BLaER1 (cell line): ENCODE measurements at regions not wholly inside any gene's neighbourhood (a gene's known extent, or its start where the extent isn't known, plus 50 kb on each side); places are given as distances from the start of the nearest gene placed in this dataset.
A peak's percentile ranks its signal among the peaks of the same experiment; 100 is the strongest.
"Not testable (repeated sequence)": the region's sequence is repeated elsewhere in the genome, so short reads cannot be mapped to it uniquely, and the experiment has no call there.

ENCODE experiments used
- H3K27ac ChIP-seq: shearing (Covaris generic); formaldehyde crosslinking; 2 replicates; pipeline ENCODE4 v1.8.1; 2022
- H3K27me3 ChIP-seq: shearing (Covaris generic); formaldehyde crosslinking; 2 replicates; pipeline ENCODE4 v1.8.1; 2022
- H3K36me3 ChIP-seq: shearing (Covaris generic); formaldehyde crosslinking; 2 replicates; pipeline ENCODE4 v1.8.1; 2022
- H3K4me1 ChIP-seq: shearing (Covaris generic); formaldehyde crosslinking; 2 replicates; pipeline ENCODE4 v1.8.1; 2022
- H3K4me2 ChIP-seq: shearing (Covaris generic); formaldehyde crosslinking; 2 replicates; pipeline ENCODE4 v1.8.1; 2022
- H3K4me3 ChIP-seq: shearing (Covaris generic); formaldehyde crosslinking; 2 replicates; pipeline ENCODE4 v1.8.1; 2022
- H3K9ac ChIP-seq: shearing (Covaris generic); formaldehyde crosslinking; 2 replicates; pipeline ENCODE4 v1.8.1; 2022
- H3K9me3 ChIP-seq: shearing (Covaris generic); formaldehyde crosslinking; 2 replicates; pipeline ENCODE4 v1.8.1; 2022
- H4K20me1 ChIP-seq: shearing (Covaris generic); formaldehyde crosslinking; 2 replicates; pipeline ENCODE4 v1.8.1; 2022
- Cebpa-rat ChIP-seq: shearing (Covaris generic); IDR thresholded peaks from 2 replicates; pipeline ENCODE4 v1.8.1; 2022

- no peak overlapping the region for H3K9ac ChIP-seq
- no peak for TF ChIP-seq Cebpa-rat
- peak overlapping the region; percentile 41 for H3K27ac ChIP-seq
- peak overlapping the region; percentile 69 for H3K4me2 ChIP-seq
- H3K9me3 ChIP-seq: no peaks in the 10 kb centered on the region
- H4K20me1 ChIP-seq: no peaks in the 10 kb centered on the region
- no peak overlapping the region for H3K4me3 ChIP-seq
- no peaks in the 10 kb centered on the region for H3K36me3 ChIP-seq
- H3K4me1 ChIP-seq: peaks cover 35% of the 10 kb centered on the region
- no peaks in the 10 kb centered on the region for H3K27me3 ChIP-seq
These were observed 182.5 kb upstream of the JUN start for GRCh38 chr1:58966103-58966916.

DNA sequence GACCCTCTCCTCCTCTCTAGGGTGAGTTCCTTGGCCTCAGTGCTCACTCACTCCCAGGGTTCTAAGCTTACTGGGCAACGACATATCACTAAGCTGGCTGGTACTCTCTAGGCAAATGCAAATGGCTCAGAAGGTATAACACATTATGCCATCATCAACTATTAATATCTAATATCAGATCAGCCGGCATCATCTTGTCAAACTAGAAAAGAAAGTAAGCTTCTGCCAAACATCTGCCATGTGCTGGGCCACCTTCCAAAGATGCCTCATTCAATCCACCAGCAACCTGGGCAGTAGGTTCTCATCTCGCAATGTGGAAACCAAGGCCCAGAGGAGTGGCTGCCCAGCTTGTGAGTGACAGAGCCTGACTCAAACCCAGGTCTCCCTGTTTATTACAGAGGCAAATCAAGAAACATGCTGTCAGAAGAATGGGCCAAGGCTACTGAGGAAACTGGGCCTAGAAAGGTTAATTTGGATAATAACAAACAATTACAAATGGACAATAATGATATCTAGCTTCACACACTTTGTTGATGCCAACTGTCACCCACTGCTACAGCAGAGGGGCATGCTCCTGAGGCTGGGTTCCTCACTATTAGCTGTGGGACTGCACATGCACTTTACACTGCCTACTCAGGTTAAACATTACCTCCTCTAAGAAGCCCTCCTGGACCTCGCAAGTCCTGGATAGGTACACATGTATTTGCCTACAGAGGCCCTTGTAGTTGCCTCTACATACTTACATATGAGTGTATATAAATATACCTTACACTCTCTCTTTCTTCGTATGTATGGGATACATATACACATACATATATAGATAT, 183.3 kb upstream of the JUN start:
- Histone ChIP-seq H3K4me1 (peaks cover 35% of the 10 kb centered on the region), H4K20me1 (no peaks in the 10 kb centered on the region), H3K36me3 (no peaks in the 10 kb centered on the region), H3K4me2 (peak overlapping the region; percentile 69), H3K9me3 (no peaks in the 10 kb centered on the region), H3K9ac (no peak overlapping the region), H3K4me3 (no peak overlapping the region), H3K27me3 (no peaks in the 10 kb centered on the region), H3K27ac (peak overlapping the region; percentile 41; the same call in 1 of the 2 replicates)
- no peak for TF ChIP-seq Cebpa-rat

DNA sequence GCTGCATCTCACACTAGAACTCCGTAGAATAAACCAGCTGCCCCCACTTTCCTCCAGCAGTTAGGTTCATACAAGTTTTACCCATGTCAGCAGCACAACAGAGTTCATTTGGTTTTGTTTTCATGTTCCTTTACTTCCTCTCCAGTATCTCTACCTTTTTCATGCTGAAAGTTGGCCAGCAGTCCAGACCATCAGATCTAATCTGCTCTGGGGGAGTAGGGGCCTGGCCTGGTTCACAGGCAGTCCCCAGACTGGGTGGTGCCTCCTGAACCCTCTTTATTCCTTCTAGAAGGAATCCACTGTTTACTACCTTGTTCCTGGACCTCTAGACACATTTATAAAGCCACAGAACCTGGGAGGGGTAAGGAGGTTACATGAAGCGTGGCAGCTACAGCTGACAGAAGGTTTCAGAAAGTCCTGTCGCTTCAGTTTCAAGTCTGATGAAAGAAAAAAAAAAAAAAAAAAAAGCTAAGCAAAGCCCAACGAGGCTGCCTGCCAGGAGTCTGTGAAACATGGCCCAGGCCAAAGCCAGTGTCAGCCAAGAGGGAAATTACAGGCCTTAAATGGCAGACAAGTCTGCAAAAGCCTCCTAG, 184.6 kb upstream of the JUN start:
- peak overlapping the region; percentile 52; the same call in 1 of the 2 replicates for H3K9ac ChIP-seq
- peak overlapping the region; percentile 74 for H3K27ac ChIP-seq
- no peaks in the 10 kb centered on the region for H4K20me1 ChIP-seq
- H3K9me3 ChIP-seq: no peaks in the 10 kb centered on the region
- no peaks in the 10 kb centered on the region for H3K36me3 ChIP-seq
- H3K4me1 ChIP-seq: peaks cover 35% of the 10 kb centered on the region
- no peaks in the 10 kb centered on the region for H3K27me3 ChIP-seq
- no peak for TF ChIP-seq Cebpa-rat
- H3K4me2 ChIP-seq: peak overlapping the region; percentile 69
- H3K4me3 ChIP-seq: no peak overlapping the region

- not testable (repeated sequence) for H3K4me3 ChIP-seq, H3K27ac ChIP-seq
These were observed 185.3 kb upstream of the JUN start for GRCh38 chr1:58969176-58969575.

DNA sequence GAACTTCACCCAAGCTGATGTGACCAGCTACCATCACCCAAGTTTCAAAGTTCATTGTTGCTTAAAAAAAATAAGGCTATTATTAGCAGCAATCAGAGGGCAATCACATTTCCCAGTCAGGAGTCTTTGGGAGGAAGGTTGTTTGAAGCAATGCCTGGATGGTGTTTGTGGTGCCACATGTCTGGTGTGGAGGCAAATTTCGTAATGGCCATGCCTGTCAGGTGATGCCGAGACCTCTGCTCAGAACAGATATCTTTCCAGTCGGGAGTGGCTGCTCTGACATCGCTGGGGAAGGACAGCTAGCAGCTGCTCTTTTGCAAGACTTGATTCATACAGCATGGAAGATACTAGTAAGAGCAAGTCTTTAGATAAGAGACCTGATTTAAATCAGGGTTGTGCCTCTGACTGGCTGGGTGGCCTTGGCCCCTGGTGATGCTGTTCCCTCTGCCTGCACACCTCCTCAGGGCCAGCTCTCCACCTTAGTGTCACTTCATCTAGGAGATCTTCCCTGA, 187.8 kb upstream of the JUN start:
- TF ChIP-seq Cebpa-rat: no peak
- no peaks in the 10 kb centered on the region for H4K20me1 ChIP-seq

More at GRCh38 chr1:58969176-58969575, 185.3 kb upstream of the JUN start:
- not testable (repeated sequence) for H3K9ac ChIP-seq, H4K20me1 ChIP-seq, H3K36me3 ChIP-seq, H3K9me3 ChIP-seq, H3K27me3 ChIP-seq
- peaks cover 35% of the 10 kb centered on the region for H3K4me1 ChIP-seq
- peak overlapping the region; percentile 69 for H3K4me2 ChIP-seq

DNA sequence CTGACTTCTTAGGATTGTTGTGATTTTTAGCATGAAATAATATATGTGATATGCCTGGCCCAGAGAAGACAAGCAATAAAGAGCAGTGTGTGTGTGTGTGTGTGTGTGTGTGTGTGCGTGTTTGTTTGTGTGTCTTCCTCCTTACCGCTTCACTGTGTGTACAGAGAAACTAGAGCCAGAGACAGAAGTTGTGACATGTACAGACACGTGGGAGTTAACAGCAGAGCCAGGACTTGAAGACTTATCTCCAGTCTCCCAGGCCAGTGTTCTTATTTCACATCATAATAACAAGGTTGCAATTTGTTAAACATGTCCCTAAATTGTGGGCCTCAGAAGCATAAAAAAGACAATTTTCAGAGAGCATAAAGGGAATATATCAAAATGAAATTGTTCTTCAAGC, 192.0 kb upstream of the JUN start:
- Histone ChIP-seq H3K9ac (no peak overlapping the region), H3K27ac (no peak overlapping the region), H4K20me1 (no peaks in the 10 kb centered on the region), H3K4me3 (no peak overlapping the region), H3K27me3 (no peaks in the 10 kb centered on the region), H3K4me1 (peaks cover 24% of the 10 kb centered on the region), H3K9me3 (no peaks in the 10 kb centered on the region), H3K4me2 (no peak overlapping the region), H3K36me3 (no peaks in the 10 kb centered on the region)
- TF ChIP-seq Cebpa-rat: no peak

More for the DNA sequence above, 187.8 kb upstream of the JUN start:
- Histone ChIP-seq H3K9me3 (no peaks in the 10 kb centered on the region), H3K4me3 (no peak overlapping the region), H3K4me2 (no peak overlapping the region), H3K4me1 (peaks cover 23% of the 10 kb centered on the region), H3K27ac (no peak overlapping the region), H3K36me3 (no peaks in the 10 kb centered on the region), H3K9ac (no peak overlapping the region), H3K27me3 (no peaks in the 10 kb centered on the region)

DNA sequence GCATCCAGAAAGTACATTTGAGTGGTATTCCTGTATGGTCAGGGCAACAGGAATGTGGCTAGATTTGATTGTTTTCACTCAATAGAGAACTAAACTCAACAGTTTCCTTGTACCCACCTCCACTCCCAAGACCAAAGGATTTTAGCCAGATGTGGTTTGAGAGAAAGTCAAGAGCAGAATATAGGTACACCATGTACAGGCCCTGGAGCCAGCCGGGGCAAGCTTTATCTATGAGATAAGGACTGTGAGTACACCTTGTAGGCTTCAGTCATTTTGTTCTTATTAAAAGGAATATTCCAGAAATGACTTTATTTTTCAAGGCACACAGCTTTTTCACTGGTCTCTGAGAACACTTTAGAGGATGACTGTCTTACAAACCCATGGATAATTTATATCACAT, 192.4 kb upstream of the JUN start:
- TF ChIP-seq Cebpa-rat: no peak
- Histone ChIP-seq H3K27me3 (no peaks in the 10 kb centered on the region), H3K4me1 (peaks cover 24% of the 10 kb centered on the region), H3K4me3 (no peak overlapping the region), H4K20me1 (no peaks in the 10 kb centered on the region), H3K9me3 (no peaks in the 10 kb centered on the region), H3K4me2 (no peak overlapping the region), H3K9ac (no peak overlapping the region), H3K27ac (no peak overlapping the region), H3K36me3 (no peaks in the 10 kb centered on the region)

GRCh38 chr1:58977598-58977997, 193.8 kb upstream of the JUN start:
- Histone ChIP-seq H3K4me2 (no peak overlapping the region), H4K20me1 (no peaks in the 10 kb centered on the region), H3K4me1 (peaks cover 24% of the 10 kb centered on the region), H3K27ac (no peak overlapping the region), H3K9ac (no peak overlapping the region), H3K9me3 (no peaks in the 10 kb centered on the region), H3K27me3 (no peaks in the 10 kb centered on the region), H3K36me3 (no peaks in the 10 kb centered on the region), H3K4me3 (no peak overlapping the region)
- TF ChIP-seq Cebpa-rat: no peak

DNA sequence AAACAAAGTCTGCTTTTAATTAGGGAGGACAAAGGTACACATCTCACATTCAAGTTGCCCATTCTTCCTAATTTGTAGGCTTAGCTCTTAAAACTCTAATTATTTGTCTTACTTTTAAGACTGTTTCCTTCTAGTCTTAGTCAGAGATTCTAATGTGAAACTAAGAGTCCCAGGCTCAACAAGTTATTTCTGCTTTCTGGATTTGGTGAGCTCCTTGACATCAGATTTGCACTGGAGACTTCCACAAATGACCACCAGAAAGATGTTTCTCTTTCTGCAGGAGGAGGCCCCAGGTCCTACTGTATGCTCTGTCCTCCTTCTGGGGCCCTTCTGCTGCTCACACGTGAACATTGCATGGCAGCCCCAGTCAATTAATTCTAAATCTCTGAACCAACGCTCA, 194.2 kb upstream of the JUN start:
- Histone ChIP-seq H3K4me1 (peaks cover 24% of the 10 kb centered on the region), H3K9me3 (no peaks in the 10 kb centered on the region), H3K27ac (peak overlapping the region; percentile 52; the same call in 1 of the 2 replicates), H3K4me2 (peak overlapping the region; percentile 68), H3K36me3 (no peaks in the 10 kb centered on the region), H3K27me3 (no peaks in the 10 kb centered on the region), H3K4me3 (no peak overlapping the region), H3K9ac (no peak overlapping the region), H4K20me1 (no peaks in the 10 kb centered on the region)
- no peak for TF ChIP-seq Cebpa-rat

- TF ChIP-seq Cebpa-rat: no peak
- H3K36me3 ChIP-seq: no peaks in the 10 kb centered on the region
- peak overlapping the region; percentile 68 for H3K4me2 ChIP-seq
- no peaks in the 10 kb centered on the region for H3K9me3 ChIP-seq
- H3K27ac ChIP-seq: peak overlapping the region; percentile 52
- H3K4me3 ChIP-seq: no peak overlapping the region
- no peaks in the 10 kb centered on the region for H3K27me3 ChIP-seq
- H4K20me1 ChIP-seq: no peaks in the 10 kb centered on the region
- peaks cover 24% of the 10 kb centered on the region for H3K4me1 ChIP-seq
- no peak overlapping the region for H3K9ac ChIP-seq
These were observed 195.2 kb upstream of the JUN start for GRCh38 chr1:58979086-58979485.
